ENCODE measurements at regions not wholly inside any gene's neighbourhood (a gene's known extent, or its start where the extent isn't known, plus 50 kb on each side); places are given as distances from the start of the nearest gene placed in this dataset.
"Not testable (repeated sequence)": the region's sequence is repeated elsewhere in the genome, so short reads cannot be mapped to it uniquely, and the experiment has no call there.

DNA sequence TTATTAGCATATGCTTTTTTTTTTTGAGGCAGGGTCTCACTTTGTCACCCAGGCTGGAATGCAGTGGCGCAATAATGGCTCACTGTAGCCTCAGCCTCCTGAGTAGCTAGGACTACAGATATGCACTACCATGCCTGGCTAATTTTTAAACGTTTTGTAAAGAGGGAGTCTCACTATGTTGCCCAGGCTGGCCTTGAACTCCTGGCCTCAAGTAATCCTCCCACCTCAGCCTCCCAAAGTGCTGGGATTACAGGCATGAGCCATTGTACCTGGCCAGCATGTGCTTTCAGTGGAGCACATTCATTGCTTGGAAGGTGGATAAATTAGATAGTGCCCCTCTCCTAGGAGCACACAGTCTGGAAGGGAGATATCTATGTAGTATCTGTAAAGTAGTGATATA is 243.7 kb upstream of the PLPP4 start:
- TF ChIP-seq, protein P1, sequence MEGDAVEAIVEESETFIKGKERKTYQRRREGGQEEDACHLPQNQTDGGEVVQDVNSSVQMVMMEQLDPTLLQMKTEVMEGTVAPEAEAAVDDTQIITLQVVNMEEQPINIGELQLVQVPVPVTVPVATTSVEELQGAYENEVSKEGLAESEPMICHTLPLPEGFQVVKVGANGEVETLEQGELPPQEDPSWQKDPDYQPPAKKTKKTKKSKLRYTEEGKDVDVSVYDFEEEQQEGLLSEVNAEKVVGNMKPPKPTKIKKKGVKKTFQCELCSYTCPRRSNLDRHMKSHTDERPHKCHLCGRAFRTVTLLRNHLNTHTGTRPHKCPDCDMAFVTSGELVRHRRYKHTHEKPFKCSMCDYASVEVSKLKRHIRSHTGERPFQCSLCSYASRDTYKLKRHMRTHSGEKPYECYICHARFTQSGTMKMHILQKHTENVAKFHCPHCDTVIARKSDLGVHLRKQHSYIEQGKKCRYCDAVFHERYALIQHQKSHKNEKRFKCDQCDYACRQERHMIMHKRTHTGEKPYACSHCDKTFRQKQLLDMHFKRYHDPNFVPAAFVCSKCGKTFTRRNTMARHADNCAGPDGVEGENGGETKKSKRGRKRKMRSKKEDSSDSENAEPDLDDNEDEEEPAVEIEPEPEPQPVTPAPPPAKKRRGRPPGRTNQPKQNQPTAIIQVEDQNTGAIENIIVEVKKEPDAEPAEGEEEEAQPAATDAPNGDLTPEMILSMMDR (IDR thresholded peaks at IDR 0.05; ENCODE audit: insufficient read depth, low read length): not testable (repeated sequence)
- TF ChIP-seq, protein P2, sequence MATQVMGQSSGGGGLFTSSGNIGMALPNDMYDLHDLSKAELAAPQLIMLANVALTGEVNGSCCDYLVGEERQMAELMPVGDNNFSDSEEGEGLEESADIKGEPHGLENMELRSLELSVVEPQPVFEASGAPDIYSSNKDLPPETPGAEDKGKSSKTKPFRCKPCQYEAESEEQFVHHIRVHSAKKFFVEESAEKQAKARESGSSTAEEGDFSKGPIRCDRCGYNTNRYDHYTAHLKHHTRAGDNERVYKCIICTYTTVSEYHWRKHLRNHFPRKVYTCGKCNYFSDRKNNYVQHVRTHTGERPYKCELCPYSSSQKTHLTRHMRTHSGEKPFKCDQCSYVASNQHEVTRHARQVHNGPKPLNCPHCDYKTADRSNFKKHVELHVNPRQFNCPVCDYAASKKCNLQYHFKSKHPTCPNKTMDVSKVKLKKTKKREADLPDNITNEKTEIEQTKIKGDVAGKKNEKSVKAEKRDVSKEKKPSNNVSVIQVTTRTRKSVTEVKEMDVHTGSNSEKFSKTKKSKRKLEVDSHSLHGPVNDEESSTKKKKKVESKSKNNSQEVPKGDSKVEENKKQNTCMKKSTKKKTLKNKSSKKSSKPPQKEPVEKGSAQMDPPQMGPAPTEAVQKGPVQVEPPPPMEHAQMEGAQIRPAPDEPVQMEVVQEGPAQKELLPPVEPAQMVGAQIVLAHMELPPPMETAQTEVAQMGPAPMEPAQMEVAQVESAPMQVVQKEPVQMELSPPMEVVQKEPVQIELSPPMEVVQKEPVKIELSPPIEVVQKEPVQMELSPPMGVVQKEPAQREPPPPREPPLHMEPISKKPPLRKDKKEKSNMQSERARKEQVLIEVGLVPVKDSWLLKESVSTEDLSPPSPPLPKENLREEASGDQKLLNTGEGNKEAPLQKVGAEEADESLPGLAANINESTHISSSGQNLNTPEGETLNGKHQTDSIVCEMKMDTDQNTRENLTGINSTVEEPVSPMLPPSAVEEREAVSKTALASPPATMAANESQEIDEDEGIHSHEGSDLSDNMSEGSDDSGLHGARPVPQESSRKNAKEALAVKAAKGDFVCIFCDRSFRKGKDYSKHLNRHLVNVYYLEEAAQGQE (IDR thresholded peaks at IDR 0.05; ENCODE audit: insufficient replicate concordance, low read depth): not testable (repeated sequence)
- not testable (repeated sequence) for TF ChIP-seq POLR2AphosphoS5 (IDR thresholded peaks at IDR 0.05; ENCODE audit: low read depth); SPI1 (IDR thresholded peaks at IDR 0.05; ENCODE audit: borderline replicate concordance, low read depth)

Data from HL-60 (cell line).